Nephron progenitor cell (in vitro differentiated cells): ENCODE measurements at regions not wholly inside any gene's neighbourhood (a gene's known extent, or its start where the extent isn't known, plus 50 kb on each side); places are given as distances from the start of the nearest gene placed in this dataset.

Experiments
- DNase-seq: peaks from one replicate; pipeline ENCODE4 v3.0.0; 2021
- H3K27ac Mint-ChIP-seq: 2 replicates; pipeline ENCODE4 v1.8.0; 2021; ENCODE audit warnings: mild to moderate bottlenecking, moderate library complexity, mixed read lengths
- H3K27me3 Mint-ChIP-seq: 2 replicates; pipeline ENCODE4 v1.8.0; 2021; ENCODE audit warnings: mild to moderate bottlenecking, low read depth, mixed read lengths; ENCODE audit not compliant: poor library complexity
- H3K36me3 Mint-ChIP-seq: 2 replicates; pipeline ENCODE4 v1.8.0; 2021; ENCODE audit warnings: low read depth, mixed read lengths
- H3K4me1 Mint-ChIP-seq: 2 replicates; pipeline ENCODE4 v1.8.0; 2021; ENCODE audit warnings: mixed read lengths
- H3K4me3 Mint-ChIP-seq: 2 replicates; pipeline ENCODE4 v1.8.0; 2021; ENCODE audit warnings: mild to moderate bottlenecking, moderate library complexity, mixed read lengths
- H3K9me3 Mint-ChIP-seq: 2 replicates; pipeline ENCODE4 v1.8.0; 2021; ENCODE audit warnings: mild to moderate bottlenecking, moderate library complexity, mixed read lengths
- CTCF ChIP-seq: fragments of 200-600 bp; sonication (generic); IDR thresholded peaks from 2 replicates; pipeline ENCODE4 v1.5.0; 2021; ENCODE audit warnings: antibody characterized with exemption

DNA sequence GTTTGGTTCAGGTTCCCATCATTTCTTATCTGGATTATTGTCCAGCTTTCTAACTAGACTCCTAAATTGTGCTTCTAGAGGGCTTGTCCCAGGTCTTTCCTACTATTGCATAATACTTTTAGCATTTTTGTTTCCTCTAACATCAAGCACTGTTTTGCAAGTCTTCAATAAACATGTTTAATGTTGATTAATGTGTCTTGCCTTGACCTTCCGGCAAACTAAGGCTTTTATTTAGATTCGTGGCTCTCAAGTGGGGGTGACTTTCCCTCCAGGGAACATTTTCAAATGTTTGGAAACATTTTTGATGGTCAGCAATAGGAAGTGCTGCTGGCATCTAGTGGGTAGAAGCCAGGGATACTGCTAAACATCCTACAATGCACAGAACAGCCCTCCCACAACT, 90.7 kb downstream of the RPE65 start:
- H3K4me1 Mint-ChIP-seq = peaks cover 7% of the 10 kb centered on the region
- H3K36me3 Mint-ChIP-seq = no peaks in the 10 kb centered on the region
- no peak overlapping the region for H3K4me3 Mint-ChIP-seq
- no peak overlapping the region for H3K27ac Mint-ChIP-seq
- DNase-seq = no peak
- H3K27me3 Mint-ChIP-seq = peaks cover 7% of the 10 kb centered on the region
- TF ChIP-seq CTCF = no peak
- H3K9me3 Mint-ChIP-seq = no peaks in the 10 kb centered on the region

- H3K4me1 Mint-ChIP-seq = peaks cover 7% of the 10 kb centered on the region
- no peak for TF ChIP-seq CTCF
- no peaks in the 10 kb centered on the region for H3K9me3 Mint-ChIP-seq
- peaks cover 6% of the 10 kb centered on the region for H3K27me3 Mint-ChIP-seq
- no peak overlapping the region for H3K27ac Mint-ChIP-seq
- no peak for DNase-seq
- H3K36me3 Mint-ChIP-seq = no peaks in the 10 kb centered on the region
- H3K4me3 Mint-ChIP-seq = no peak overlapping the region
Observed at GRCh38 chr1:68358439-68358838, 91.3 kb downstream of the RPE65 start.

GRCh38 chr1:68355614-68356013, 94.1 kb downstream of the RPE65 start:
- Mint-ChIP-seq H3K36me3 (no peaks in the 10 kb centered on the region), H3K27me3 (peaks cover 3% of the 10 kb centered on the region), H3K4me3 (no peak overlapping the region), H3K4me1 (peaks cover 7% of the 10 kb centered on the region), H3K9me3 (no peaks in the 10 kb centered on the region), H3K27ac (no peak overlapping the region)
- TF ChIP-seq CTCF = no peak
- DNase-seq = no peak

DNA sequence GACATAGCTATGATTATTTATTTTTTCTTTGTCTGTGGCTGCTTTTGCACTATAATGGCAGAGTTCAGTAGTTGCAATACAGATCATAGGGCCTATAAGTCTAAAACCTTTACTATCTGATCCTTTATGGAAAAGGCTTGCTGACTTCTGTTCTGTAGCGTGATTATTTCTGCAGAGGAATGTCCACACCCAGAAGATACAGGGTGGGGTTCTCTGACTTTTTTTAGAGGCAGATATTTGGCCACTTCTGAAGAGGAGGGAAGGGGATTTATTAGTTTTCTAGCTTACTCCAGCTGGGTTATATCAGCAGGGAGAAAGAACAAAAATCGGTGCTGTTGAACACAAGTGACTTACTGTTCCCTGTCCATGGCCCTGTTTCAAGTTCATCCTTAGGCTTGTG, 97.6 kb downstream of the RPE65 start:
- no peaks in the 10 kb centered on the region for H3K36me3 Mint-ChIP-seq
- DNase-seq = no peak

DNA sequence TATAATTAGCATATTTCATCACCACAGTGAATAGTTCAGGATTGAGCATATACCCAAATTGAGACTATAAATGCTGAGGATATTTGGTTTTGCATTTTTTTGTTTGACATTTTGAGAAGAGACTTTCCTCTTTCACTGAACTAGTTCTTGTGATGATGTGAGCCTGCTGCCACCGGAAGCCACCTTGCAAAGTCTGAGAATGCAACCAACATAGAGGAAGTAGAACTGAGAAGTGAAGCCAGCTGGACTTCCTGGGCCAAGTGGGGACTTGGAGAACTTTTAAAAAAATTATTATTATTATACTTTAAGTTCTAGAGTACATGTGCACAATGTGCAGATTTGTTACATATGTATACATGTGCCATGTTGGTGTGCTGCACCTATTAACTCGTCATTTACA, 102.3 kb downstream of the RPE65 start:
- H3K4me3 Mint-ChIP-seq = no peak overlapping the region
- DNase-seq = no peak
- TF ChIP-seq CTCF = no peak
- peaks cover 8% of the 10 kb centered on the region for H3K27me3 Mint-ChIP-seq
- no peaks in the 10 kb centered on the region for H3K36me3 Mint-ChIP-seq
- H3K4me1 Mint-ChIP-seq = no peaks in the 10 kb centered on the region
- no peaks in the 10 kb centered on the region for H3K9me3 Mint-ChIP-seq
- no peak overlapping the region for H3K27ac Mint-ChIP-seq

More for the DNA sequence above, 97.6 kb downstream of the RPE65 start:
- no peak overlapping the region for H3K27ac Mint-ChIP-seq
- no peaks in the 10 kb centered on the region for H3K9me3 Mint-ChIP-seq
- H3K27me3 Mint-ChIP-seq = peaks cover 11% of the 10 kb centered on the region
- no peak for TF ChIP-seq CTCF
- H3K4me1 Mint-ChIP-seq = no peaks in the 10 kb centered on the region
- no peak overlapping the region for H3K4me3 Mint-ChIP-seq

DNA sequence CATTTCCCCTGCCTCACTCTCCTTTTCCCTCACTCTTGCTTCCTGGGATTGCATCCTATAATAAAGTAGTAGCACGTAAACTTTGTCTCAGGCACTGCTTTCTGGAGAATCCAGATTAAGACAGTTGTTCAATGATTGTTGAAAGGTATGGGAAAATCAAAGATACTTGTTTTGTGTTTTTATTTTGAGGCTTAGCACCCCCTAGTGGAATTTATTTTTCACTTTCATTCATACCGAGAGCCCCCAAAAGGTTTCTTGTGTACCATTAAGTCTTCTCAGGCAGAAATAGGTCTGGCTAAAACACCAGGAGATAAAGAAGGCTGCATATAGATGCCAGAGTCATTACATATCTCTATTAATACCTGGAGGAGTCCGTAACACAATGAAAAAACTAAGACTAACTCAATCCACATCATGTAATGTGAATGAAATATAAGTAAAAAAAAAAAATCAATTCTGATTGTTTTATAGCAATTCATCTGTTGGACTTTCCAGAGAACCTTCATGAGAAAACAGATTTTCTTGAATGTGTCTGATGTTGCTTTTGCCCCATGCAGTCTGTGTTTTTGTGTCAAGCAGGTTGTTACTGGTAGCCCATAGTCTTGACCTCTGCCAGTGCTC, 103.5 kb downstream of the RPE65 start:
- no peaks in the 10 kb centered on the region for H3K36me3 Mint-ChIP-seq
- H3K27me3 Mint-ChIP-seq = peaks cover 8% of the 10 kb centered on the region
- TF ChIP-seq CTCF = peak; percentile 42
- no peak overlapping the region for H3K27ac Mint-ChIP-seq
- H3K4me1 Mint-ChIP-seq = no peaks in the 10 kb centered on the region
- H3K4me3 Mint-ChIP-seq = no peak overlapping the region
- no peak for DNase-seq
- no peaks in the 10 kb centered on the region for H3K9me3 Mint-ChIP-seq
